ENCODE measurements at regions not wholly inside any gene's neighbourhood (a gene's known extent, or its start where the extent isn't known, plus 50 kb on each side); places are given as distances from the start of the nearest gene placed in this dataset.
"Not testable (repeated sequence)": the region's sequence is repeated elsewhere in the genome, so short reads cannot be mapped to it uniquely, and the experiment has no call there.

DNA sequence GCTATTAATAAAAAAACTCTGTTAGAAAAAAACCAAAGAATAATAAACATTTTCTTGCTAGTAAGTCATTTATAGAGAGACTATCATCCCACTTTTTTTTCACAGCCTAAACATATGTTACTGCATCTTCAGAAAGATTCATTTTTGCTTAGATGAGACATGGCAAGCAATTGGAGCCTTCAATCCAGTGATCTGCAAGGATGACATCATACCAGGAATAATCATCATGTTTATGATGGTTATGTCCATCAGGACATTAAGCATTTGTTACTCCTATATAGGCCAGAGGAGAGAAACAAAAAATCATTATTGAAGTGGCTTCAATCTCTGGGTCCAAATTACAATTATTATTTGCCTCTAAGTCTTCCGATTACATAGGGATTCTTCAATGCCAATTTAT, 626.3 kb upstream of the CCNG1 start:
- no peak for DNase-seq

- no peak for DNase-seq
These were observed 620.6 kb upstream of the CCNG1 start for GRCh38 chr5:162816816-162817215.

DNA sequence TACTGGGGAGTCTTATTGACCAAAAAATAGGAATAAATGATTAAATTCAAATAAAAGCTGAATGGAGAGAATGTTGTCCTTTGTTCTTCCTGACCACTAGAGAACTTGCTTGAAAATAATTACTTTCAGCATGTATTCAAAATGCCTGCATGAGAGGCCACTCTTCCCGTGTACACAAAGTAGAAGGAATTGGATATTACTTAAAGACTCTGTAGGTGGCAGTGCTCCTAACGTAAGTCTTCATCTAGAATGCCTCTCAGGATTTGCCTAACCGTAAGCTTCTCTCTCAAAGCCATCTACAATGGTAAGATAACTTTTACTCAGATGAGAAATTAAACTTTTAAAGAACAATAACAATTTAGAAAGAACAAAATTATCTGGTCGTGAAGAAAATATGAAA, 620.0 kb upstream of the CCNG1 start:
- no peak for DNase-seq

DNA sequence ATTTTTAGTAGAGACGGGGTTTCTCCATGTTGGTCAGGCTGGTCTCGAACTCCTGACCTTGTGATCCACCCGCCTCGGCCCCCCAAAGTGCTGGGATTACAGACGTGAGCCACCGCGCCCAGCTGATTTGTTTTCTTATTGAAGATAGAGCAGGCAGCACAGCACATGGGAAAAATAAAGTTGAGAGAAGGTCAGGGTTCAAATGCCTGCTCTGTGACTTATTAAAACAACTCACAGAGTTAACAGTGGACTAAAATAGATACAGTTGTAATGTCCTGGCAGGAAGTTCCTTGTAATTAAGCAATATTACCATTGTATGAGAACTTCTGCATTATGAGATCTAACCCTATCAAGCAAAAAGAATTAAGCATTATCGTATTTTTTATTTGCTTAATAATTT, 615.7 kb upstream of the CCNG1 start:
- DNase-seq: not testable (repeated sequence)

DNA sequence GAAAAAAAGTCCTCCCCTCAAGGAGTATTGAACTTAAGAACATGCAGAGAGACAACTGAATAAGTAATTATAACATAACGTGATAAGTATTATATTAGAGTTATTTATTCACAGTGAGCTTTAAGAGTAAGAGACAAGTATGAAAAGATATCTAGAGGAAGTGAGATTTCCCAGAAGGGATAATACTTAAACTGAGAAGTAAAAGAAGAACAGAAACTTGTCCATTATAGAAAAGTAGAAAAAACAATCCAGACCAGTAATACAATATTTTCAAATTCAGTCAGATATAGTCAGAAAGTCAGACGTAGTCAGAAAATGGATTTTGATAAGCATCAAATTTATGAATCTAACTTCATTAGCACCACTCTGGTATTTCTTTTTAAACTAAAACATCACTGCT, 613.0 kb upstream of the CCNG1 start:
- no peak for DNase-seq

DNA sequence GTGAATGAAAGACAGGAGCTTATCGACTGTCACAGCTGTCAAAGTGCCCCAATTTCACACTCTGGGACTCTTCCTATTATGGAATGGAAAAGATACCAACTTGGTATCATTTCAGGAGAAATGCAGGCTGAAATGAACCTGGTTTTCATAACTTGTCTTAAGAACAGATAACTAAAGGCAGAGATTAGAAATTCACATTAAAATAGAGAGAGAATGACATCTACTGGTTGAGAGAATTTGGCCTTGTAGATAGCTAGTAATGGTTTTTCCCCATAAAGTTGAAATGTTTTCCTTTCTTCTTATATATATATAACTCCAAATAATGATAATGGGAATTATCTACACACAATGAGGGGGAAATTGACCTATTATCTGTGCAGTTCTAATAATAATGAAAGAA, 600.2 kb upstream of the CCNG1 start:
- DNase-seq: no peak

GRCh38 chr5:162842727-162843126, 594.7 kb upstream of the CCNG1 start:
- DNase-seq: no peak

- DNase-seq: no peak
These were observed 585.3 kb upstream of the CCNG1 start for GRCh38 chr5:162852134-162852533.

DNA sequence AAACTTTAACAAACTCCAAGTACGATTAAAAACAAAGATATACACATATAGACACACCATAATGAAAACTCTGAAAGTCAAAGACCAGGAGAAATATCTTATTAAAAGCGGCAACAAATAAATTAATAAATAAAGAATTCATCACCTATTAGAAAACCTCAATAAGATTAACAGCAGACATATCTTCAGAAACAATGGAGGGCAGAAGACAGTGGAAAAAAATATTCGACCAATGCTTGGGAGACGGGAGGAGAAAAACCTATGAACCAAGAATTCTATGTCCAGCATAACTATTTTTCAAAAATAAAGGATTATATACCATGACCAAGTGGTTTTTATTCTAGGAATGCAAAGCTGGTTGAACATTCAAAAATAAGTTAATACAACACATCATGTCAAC, 578.6 kb upstream of the CCNG1 start:
- no peak for DNase-seq

DNA sequence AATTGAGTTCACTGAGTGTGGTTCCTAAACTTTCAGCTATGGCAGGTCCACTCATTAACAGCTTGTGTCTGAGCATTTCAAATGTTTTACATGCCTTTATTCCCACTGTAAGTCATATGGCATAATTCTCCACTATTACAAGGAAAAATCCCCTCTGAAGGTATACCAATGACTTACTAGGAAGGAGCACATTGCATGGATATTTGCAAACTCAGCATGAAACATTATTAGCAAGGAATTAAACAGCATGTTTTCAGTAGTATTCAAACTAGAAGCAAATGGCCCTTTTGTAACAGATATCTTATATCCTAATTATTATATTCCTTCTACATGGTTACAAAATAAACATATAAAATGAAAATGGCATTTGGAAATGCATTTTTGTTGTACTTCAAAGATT, 566.4 kb upstream of the CCNG1 start:
- no peak for DNase-seq

GRCh38 chr5:162882629-162883028, 554.8 kb upstream of the CCNG1 start:
- no peak for DNase-seq

DNA sequence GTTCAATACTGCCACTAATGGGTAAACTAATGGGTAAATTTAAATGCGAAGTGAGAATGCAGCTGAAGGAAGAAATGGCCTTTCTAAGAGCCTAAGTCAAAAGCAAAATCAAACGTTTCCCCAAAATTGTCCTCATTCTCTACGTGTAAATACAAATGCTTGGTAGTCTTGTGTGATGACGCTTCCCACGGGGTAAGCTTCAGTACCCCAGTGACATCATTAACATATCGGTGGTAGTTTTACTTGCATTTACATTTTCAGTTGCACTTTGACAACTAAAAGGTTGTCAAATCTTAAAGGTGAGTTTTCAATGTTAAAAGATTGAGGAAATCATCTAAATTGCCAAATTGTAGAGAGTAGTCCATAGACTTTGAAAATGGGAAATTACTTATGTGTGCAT, 550.7 kb upstream of the CCNG1 start:
- no peak for DNase-seq

GRCh38 chr5:162888268-162888667, 549.1 kb upstream of the CCNG1 start:
- DNase-seq: no peak

DNA sequence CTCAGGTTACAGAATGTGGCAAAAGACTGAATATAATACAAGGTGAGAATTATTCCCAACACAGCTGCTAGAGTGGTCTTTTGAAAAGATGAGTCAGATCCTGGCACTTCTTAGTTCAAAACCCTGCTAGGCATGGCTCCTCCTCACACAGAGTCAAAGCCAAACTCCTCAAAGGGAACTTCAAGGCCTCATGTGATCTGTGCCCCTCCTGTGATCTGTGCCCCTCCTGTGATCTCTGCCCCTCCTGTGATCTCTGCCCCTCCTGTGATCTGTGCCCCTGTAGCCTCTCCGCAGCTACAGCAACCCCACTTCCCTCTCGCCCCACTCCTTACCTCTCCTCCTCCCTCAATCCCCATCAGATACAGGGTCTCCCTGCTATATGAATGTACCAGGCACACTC, 525.5 kb upstream of the CCNG1 start:
- DNase-seq: no peak

DNA sequence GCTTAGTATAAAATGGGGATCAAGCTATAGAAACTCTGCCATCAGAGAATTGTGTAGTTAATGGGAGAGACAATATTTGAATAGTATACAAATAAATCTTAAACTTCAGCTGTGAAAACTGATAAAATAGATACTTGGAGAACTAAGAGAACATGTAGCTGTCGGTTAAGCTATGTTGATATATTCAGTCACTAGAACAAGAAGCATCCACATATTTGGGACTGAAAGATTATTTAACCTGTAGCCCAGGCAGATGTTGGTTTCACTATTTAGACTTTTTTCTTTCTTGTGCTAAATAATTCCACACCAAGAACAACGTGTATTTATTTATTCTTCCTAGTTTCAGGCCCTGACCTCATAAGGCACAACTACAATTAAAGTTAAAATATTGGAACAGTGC, 521.0 kb upstream of the CCNG1 start:
- DNase-seq: no peak

DNA sequence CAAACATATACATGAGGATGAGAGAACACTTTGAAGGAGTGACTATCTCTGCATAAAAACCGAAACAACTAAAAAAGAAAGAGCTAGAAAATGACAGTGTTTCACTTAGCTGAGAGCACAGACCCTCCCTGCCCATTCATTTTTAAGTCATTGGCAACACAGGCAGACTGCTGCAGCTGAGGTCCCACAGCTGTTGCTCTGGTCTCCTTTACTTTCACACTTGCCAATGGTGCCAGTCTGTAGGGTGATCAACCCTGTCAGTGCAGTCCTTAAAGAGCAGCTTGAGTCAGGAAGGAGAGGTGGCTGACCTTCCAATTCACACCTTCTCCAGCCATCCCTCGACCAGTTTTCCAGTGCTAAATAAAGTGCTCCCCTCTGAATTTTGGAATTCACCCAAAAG, 508.3 kb upstream of the CCNG1 start:
- DNase-seq: no peak

DNA sequence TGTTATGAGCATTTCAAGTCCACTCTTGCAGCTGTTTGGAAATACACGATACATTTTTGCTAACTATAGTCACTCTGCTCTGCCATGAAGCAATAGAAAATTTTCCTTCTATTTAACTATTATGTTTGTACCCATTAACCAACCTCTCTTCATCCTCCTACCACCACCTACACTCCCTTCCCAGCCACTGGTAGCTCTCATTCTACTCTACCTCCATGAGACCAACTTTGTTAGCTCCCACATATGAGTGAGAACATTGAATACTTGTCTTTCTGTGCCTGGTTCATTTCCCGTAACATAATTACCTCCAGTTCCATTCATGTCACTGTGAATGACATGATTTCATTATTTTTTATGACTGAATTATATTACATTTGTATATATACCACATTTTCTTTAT, 505.9 kb upstream of the CCNG1 start:
- DNase-seq: no peak

GRCh38 chr5:162939991-162940390, 497.4 kb upstream of the CCNG1 start:
- no peak for DNase-seq

- DNase-seq: no peak
These were observed 488.7 kb upstream of the CCNG1 start for GRCh38 chr5:162948677-162949076.

DNA sequence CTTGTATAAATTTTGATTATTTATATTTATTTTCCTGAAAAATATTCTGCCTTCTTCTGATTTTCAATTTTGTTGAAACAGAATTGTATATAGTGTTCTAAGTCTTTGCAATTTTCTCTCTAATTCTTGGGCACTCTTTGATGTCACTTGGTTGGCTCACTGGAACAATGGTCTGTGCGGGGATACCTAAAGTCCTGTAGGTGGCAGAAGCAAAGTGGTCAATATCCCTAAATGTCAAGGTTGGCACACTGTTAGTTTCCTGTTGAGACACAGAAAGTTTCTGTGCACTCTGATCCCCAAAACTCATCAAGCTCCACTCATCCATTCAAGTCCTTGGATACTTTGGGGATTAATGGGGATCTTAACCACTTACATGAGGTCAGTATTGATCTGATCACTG, 480.8 kb upstream of the CCNG1 start:
- no peak for DNase-seq

- not testable (repeated sequence) for DNase-seq
These were observed 473.3 kb upstream of the CCNG1 start for GRCh38 chr5:162964144-162964543.

GRCh38 chr5:162990063-162990462, 447.3 kb upstream of the CCNG1 start:
- DNase-seq: no peak

DNA sequence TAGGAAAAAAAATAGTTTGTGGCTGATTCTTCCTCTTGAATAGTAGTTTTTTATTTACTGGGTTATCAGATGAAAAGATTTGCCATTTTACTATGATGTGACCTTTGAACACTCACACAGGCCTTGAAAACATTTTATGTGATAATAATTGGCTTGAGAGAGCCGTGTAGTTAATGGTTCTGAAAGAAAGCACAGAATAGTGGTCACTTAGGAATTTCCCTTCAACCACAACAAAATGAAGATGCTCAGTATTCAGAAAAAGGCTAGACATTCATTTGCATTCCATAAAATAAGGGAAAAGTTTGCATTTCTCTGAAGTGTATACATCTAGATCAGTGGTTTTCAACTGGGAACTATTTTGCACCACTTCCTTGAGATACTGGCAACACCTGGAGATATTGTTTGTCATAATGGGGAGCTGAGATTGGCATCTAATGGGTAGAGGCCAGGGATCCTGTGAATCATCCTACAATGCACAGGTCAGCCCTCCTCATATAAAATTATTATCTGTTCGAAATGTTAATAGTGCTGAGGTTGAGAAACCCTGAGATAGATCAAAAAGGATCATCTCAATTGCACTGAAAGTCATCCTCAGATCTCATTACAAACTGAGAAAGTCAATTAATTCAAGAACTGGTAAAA, 446.4 kb upstream of the CCNG1 start:
- no peak for DNase-seq

DNA sequence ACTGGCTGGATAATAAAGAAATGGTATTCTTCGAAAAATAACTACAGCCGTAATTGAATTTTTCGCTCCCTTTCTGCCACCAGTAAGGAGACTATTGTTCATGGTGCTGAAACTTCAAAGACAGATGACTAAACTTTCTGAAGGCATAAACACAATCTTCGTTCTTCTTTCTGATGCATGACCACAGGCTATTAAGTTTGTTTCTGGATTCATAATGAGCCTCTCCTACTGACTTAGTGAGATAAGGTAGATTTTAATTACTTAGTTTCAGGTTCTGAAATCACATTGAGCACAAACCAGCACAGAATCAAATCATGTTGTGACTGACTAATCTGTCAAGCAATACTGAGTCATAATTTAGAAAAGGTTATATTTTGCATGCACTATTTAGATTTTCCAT, 441.8 kb upstream of the CCNG1 start:
- DNase-seq: no peak

DNA sequence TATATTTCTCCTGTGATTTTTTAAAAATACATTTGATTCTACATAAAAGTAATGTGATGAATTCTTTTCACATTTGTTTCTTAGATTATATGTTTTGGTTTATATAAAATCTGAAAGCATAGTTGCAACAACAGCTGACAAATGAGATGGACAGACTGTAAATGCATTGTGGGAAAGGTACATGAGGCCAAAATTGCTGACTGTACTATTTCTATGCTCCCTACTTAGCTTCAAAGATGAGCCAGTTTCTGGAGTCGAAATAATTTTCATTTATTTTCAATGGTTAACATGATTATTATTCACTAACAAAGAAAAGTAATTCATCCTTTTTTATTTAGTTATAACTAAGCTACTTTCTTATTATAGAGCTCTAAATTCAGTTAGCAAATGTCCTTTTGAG, 441.3 kb upstream of the CCNG1 start:
- DNase-seq: no peak

- no peak for DNase-seq
These were observed 431.4 kb upstream of the CCNG1 start for GRCh38 chr5:163005949-163006348.

Data from activated effector memory CD4-positive, alpha-beta T cell treated with Interleukin-2 at 50 U/mL for 16 hours (primary cell).